Skin of body (tissue), 1 donor: ENCODE measurements at regions not wholly inside any gene's neighbourhood (a gene's known extent, or its start where the extent isn't known, plus 50 kb on each side); places are given as distances from the start of the nearest gene placed in this dataset.
"Not testable (repeated sequence)": the region's sequence is repeated elsewhere in the genome, so short reads cannot be mapped to it uniquely, and the experiment has no call there.

Experiments used
- DNase-seq: peaks from one replicate; lab custom pipeline; 2025; lab: John Stamatoyannopoulos, UW

- DNase-seq: no peak
These were observed 194.2 kb upstream of the MAGI2 start for GRCh38 chr7:79647711-79648110.

- DNase-seq: no peak
These were observed 192.8 kb upstream of the MAGI2 start for GRCh38 chr7:79646278-79646677.

- no peak for DNase-seq
These were observed 183.4 kb upstream of the MAGI2 start for GRCh38 chr7:79636849-79637248.

GRCh38 chr7:79625921-79626320 lies 172.5 kb upstream of the MAGI2 start:
- not testable (repeated sequence) for DNase-seq

GRCh38 chr7:79624336-79624735 lies 170.9 kb upstream of the MAGI2 start:
- DNase-seq: no peak

GRCh38 chr7:79622781-79623180 lies 169.3 kb upstream of the MAGI2 start:
- no peak for DNase-seq

- no peak for DNase-seq
These were observed 166.8 kb upstream of the MAGI2 start for GRCh38 chr7:79620291-79620690.

- DNase-seq: no peak
These were observed 165.7 kb upstream of the MAGI2 start for GRCh38 chr7:79619216-79619615.

GRCh38 chr7:79615871-79616640 lies 162.6 kb upstream of the MAGI2 start:
- DNase-seq: no peak

GRCh38 chr7:79615466-79615865 lies 162.0 kb upstream of the MAGI2 start:
- DNase-seq: no peak

GRCh38 chr7:79612903-79613302 lies 159.4 kb upstream of the MAGI2 start:
- DNase-seq: no peak

GRCh38 chr7:79612022-79612421 lies 158.6 kb upstream of the MAGI2 start:
- DNase-seq: no peak

- DNase-seq: peak; percentile 19
These were observed 157.4 kb upstream of the MAGI2 start for GRCh38 chr7:79610748-79611304.

- DNase-seq: no peak
These were observed 156.8 kb upstream of the MAGI2 start for GRCh38 chr7:79610313-79610712.

- no peak for DNase-seq
These were observed 154.5 kb upstream of the MAGI2 start for GRCh38 chr7:79608005-79608404.

- no peak for DNase-seq
These were observed 151.4 kb upstream of the MAGI2 start for GRCh38 chr7:79604841-79605240.

GRCh38 chr7:79598351-79598750 lies 144.9 kb upstream of the MAGI2 start:
- no peak for DNase-seq

- not testable (repeated sequence) for DNase-seq
These were observed 141.2 kb upstream of the MAGI2 start for GRCh38 chr7:79594671-79595070.

- peak; percentile 12 for DNase-seq
These were observed 140.4 kb upstream of the MAGI2 start for GRCh38 chr7:79593866-79594301.

GRCh38 chr7:79590916-79591623 lies 137.6 kb upstream of the MAGI2 start:
- DNase-seq: no peak

- DNase-seq: no peak
These were observed 136.9 kb upstream of the MAGI2 start for GRCh38 chr7:79590391-79590790.

- DNase-seq: no peak
These were observed 117.4 kb upstream of the MAGI2 start for GRCh38 chr7:79570903-79571302.
